ENCODE measurements at regions not wholly inside any gene's neighbourhood (a gene's known extent, or its start where the extent isn't known, plus 50 kb on each side); places are given as distances from the start of the nearest gene placed in this dataset.

DNA sequence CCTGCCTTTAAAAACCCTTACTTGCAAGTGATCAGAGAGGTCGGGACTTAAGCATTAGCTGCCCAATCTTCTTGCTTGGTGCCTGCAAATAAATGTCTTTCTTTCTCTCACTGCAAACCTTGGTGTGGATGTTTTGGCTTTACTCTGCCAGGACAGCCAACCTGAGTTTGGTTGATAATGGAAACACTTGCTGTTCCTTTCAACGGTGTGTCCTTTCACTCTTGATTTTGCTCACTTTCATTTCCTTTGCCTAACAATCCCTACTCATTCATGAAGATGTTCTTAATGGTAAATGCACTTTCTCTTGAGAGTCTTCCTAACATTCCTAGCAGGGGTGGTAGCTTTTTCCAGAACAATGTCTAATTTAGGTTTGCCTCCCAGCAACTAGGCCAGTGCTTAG, 366.2 kb downstream of the HRH4 start:
- TF ChIP-seq EP300 (IDR thresholded peaks at IDR 0.05) (no peak), ZFP36 (IDR thresholded peaks at IDR 0.05; ENCODE audit: borderline replicate concordance, partially characterized antibody) (no peak), SMC3 (IDR thresholded peaks at IDR 0.05) (no peak)
- TF ChIP-seq, protein P1, sequence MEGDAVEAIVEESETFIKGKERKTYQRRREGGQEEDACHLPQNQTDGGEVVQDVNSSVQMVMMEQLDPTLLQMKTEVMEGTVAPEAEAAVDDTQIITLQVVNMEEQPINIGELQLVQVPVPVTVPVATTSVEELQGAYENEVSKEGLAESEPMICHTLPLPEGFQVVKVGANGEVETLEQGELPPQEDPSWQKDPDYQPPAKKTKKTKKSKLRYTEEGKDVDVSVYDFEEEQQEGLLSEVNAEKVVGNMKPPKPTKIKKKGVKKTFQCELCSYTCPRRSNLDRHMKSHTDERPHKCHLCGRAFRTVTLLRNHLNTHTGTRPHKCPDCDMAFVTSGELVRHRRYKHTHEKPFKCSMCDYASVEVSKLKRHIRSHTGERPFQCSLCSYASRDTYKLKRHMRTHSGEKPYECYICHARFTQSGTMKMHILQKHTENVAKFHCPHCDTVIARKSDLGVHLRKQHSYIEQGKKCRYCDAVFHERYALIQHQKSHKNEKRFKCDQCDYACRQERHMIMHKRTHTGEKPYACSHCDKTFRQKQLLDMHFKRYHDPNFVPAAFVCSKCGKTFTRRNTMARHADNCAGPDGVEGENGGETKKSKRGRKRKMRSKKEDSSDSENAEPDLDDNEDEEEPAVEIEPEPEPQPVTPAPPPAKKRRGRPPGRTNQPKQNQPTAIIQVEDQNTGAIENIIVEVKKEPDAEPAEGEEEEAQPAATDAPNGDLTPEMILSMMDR (IDR thresholded peaks at IDR 0.05) = no peak
- TF ChIP-seq, protein P2, sequence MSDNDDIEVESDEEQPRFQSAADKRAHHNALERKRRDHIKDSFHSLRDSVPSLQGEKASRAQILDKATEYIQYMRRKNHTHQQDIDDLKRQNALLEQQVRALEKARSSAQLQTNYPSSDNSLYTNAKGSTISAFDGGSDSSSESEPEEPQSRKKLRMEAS (IDR thresholded peaks at IDR 0.05) = no peak

Data from A549 (cell line).